ENCODE measurements at regions not wholly inside any gene's neighbourhood (a gene's known extent, or its start where the extent isn't known, plus 50 kb on each side); places are given as distances from the start of the nearest gene placed in this dataset.

GRCh38 chr2:185417688-185418087 lies 320.9 kb upstream of the FSIP2 start:
- TF ChIP-seq CTCF (IDR thresholded peaks at IDR 0.05) (no peak), POLR2AphosphoS5 (IDR thresholded peaks at IDR 0.05) (no peak), EP300 (IDR thresholded peaks at IDR 0.05) (no peak)
